Stimulated activated CD8-positive, alpha-beta memory T cell treated with anti-CD3 and anti-CD28 coated beads, Interleukin-2, amount 100 ng/mL, for 48 hours (primary cell): ENCODE measurements at regions not wholly inside any gene's neighbourhood (a gene's known extent, or its start where the extent isn't known, plus 50 kb on each side); places are given as distances from the start of the nearest gene placed in this dataset.

Experiments used
- DNase-seq, 2 donors: peaks; one replicate each; pipeline ENCODE4 v3.0.0-alpha.2; 2020; ENCODE audit warnings: low read depth in 2 of 2

DNA sequence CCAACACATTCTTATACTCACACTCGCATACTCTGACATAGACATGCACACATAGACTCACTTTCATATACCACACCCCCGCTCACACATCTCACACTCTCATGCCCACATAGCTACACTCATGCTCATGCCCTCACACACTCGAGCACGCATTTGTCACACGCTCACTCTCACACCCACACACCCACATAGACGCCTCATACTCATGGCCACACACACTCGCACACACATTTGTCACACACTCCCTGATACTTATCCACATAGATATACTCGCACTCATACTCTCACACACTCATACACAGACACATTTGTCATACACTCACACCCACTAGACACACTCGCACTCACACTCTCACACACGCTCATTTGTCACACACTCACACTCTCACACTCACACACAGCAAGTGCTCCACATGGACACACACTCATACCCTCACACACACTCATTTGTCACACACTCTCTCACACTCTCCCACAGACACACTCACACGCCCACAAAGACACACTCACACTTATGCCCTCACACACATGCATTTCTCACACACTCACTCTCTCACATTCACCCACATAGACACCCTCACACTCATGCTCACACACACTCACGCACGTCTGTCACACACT is 50.9 kb downstream of the TNP1 start:
- no peak for DNase-seq

DNA sequence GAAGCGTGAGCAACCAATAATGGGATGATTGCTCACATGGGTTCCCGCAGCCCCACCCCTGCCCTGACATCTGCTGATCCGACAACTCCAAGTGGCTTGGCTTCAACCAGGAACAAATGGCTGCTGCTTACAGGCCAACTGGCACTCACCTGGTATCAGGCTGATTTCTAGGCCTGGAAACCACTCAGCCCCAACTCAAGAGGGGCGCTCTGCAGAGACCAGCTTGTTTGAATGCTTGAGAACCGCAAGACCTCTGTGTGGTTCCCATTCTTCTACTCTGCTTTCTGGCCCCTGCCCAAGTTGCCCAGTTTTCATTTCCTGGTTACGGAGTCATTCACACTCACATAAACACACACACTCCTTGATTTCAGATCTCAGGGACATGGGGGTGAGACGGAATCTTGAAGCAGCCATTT is 52.0 kb downstream of the TNP1 start:
- no peak for DNase-seq

DNA sequence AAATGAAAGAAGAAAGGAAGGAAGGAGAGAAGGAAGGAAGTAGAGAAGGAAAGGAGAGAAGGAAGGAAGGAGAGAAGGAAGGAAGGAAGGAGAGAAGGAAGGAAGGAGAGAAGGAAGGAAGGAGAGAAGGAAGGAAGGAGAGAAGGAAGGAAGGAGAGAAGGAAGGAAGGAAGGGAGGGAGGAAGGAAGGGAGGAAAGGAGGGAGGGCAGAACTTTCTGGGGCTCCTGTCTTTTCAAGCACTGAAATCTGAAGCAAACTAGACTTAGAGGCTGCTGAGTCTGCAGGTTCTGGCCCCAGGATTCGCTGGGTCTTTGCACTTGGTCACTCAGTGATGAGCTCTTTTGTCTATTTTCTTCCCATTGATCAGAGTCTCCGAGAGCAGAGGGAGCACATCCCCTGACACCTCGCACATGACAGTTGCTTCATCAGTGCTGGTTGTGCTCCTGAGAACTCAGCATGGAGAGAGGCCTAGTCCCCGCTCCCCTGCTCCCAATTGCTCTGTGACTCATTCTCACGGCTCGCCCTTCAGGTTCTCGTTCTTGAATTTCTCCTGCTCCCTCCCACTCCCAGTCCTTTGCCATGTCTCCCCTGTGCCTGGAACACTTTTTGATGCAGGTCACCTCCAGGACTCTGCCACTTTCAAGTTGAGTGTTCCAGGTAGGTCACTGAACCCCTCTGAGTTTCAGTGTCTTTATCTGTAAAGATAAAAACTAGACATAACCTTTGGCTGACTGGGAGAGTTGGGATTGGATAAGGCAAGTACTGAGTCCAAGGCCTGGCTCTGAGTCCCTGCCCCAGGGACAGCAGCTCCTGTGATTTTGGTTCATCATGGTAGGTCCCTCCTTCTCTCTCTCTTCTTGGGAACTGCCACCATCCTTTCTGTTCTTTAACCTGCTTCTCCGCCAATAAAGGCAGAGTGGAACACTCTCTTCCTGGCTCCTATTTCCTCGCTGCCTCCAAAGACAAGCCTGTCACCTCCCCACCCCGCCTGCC is 55.2 kb downstream of the TNP1 start:
- no peak for DNase-seq

DNA sequence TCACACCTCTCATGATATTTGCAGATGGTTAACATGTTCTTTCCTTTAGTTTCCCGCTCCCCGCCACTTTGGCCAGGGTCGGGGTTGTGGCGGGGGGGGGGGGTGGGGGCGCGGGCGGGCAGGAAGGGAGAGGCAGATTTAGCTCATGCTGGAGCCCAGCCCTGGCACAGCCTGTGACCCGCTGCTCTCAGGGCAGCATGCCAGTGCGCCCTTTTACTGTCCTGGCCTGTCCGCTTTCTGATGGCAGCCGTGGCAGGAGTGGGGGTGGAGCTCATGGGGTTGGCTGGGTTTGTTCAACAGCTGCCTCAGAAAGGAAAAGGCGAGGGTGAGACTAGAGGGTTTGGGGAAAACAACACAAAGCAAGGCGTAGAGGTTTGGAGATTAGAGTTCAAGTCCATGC is 56.1 kb downstream of the TNP1 start:
- no peak for DNase-seq

DNA sequence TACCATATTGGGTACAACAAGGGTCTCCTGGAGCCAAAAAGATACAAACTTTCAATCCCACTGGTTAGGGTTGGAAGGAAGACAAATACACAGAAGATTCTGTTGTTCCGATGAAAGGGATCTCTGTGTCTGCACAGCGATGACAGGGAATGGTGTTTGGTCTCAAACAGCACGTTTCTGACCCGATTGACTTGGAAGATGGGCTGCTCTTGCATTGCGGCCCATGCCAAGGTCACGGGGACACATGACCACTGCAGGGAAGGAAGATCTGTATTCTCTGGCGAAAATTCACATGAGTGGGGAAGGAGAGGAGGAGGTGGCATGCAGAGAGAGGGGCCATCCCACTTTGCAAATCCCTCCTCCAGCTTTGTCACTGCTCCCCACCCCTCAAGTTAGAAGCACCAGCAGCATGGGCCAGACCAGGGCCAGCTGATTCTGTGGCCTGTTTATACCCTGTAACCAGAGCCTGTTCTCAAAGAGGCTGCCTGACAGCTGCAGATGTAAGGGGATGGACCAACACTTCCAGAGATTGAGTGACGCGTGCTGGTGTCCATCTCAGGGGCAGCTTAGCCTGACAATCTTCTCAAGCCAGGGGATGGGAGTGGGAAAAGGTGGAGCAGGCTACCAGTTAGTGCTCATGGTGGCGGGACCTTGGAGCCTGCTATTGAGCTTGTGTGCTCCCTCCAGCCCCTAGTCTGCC is 57.2 kb downstream of the TNP1 start:
- DNase-seq, result no peak

DNA sequence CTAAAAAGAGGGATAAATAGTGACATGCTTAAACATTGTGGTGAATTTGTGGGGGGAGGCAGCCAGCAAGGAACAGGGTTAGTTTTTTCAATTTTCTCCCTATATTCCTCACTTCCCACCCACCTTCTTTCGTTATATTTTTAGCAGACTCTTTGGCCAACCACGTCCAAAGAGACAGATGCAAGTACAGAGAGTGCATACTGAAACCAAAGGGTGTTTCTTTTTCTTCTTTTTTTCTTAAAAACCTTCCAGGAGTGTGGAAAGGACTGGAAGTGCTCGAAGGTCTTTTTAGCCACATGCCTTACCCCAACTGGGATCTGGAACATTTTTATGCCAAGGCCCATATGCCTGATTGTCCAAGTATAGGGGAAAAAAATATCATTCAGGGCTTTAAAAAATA is 59.0 kb downstream of the TNP1 start:
- no peak for DNase-seq

DNA sequence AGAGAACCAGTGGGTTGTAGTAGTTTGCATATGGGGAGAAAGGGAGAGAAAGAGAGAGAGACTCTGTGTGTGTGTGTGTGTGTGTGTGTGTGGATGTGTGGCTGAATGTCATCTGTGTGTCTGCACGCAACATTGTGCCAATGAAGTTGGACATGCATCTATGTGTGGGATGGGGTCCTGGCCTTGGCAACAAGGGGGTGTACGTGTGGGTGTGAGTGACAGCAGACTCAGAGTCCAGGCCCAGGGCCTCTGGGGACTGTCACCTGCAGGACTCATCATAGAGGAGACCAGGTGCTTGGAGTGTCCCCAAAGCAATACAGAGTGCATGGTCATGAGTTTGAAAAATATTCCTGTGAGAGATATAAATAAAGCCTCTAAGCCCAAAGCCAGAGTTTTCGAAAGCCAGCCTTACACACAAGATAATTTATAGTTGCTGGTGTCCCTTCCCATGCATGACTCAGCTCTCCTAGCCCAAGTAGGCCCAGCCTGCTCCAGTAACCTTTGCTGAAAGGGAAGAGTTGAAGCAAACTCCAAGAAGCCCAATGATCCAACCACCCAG is 59.9 kb downstream of the TNP1 start:
- no peak for DNase-seq

DNA sequence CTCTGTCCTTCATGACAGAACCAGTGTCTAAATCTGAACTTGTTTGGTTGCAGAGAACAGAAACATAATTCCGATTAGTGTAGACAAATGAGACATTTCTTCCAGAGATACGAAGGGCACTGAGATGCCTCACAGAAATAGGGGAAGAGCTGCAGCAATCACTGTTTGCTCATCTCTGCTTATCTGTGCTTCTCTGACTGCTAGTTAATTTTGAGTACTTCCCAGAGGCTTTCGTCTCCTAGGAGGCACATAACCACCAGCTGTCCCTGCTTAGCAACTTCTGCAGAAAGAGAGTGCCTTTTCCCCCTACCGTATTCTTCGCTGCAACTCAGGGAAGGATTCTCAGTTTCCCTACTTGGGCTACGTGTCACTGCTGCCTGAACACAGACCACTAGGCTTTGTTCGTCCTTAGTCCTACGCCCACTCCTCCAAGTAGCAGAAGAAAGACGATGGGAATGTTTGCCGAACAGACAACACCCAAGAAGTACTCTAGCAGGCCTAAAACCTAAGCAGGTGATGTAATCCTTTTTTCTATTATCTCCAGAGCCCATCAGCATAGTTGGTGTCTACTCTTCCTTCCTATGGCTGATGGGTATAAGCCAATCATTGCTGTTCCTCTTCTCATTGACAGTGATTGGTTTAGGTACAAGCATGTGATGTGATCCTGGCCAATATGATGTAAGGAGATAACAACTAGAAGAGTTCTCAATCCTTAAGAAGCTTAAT is 63.6 kb downstream of the TNP1 start:
- DNase-seq, result no peak

DNA sequence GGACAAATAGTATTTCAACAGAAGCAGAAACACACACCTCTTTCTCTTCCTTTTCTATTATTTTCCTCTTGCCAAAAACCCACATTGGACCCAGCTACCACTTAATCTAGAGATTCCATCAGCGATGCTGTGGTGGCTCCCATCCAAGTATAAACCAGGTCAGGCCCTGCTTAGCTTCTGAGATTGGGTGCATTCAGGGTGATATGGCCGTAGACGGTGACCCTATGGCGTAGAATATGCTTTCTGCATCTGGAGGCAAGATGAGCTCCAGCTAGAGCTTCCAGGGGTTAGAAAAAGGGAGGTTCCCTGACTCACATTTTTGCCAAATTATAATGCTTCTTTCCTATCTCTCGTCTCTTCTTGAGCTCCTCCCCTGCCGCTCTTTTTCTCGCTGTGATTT is 66.5 kb downstream of the TNP1 start:
- no peak for DNase-seq

DNA sequence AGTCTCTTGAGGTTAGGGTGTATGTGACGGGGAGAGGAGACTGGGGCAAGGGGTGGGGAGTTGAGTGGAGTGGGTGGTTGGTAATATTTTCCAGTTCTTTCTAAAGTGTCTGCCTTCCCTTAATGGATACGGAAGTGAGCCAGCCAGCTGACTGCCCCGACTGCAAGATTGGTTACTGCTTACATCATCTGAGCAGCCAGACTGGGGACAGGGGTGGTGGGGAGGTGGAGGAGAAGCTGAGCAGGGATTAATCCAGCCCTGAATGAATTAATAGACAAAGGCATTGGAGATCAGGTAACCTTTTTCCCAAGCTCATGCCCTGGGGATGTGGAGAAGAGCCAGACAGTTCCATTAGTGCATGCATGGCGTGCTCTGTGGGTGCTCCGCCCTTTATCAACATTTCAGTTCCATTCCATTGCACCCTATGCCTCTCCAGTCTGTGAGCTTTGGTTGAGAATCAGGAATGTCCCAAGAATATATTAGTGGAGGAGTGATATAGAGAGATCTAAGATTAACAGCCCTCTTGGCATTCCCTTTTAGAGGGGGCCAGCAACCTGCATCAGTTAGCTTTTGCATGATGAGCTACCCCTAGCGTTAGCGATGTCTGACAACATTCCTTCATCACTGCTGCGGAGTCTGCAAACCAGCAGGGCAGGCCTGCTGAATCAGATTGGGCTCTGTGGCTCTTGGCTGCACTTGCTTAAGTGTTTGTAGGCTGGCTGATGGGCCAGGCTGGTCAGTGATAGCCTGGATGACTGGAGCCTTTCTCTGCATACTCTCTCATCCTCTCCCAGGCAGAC is 67.4 kb downstream of the TNP1 start:
- DNase-seq, result no peak

DNA sequence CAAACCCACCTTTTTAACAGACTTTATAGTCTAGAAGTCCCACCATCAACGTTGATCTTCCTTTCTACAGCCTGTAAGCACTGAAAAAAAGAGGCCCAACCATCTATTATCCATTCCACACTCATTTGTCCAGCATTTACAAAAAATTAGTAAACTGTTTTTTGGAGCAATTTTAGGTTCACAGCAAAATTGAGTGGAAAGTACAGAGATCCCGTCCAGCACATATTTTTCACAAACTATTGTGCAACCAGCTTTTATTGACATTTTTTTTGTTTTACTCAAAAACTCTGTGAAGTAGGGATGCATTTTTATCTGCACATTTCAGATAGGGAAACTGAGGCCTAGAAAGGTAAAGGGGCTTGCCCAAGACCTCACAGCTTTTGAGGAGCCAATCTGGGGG is 68.6 kb downstream of the TNP1 start:
- DNase-seq, result no peak

DNA sequence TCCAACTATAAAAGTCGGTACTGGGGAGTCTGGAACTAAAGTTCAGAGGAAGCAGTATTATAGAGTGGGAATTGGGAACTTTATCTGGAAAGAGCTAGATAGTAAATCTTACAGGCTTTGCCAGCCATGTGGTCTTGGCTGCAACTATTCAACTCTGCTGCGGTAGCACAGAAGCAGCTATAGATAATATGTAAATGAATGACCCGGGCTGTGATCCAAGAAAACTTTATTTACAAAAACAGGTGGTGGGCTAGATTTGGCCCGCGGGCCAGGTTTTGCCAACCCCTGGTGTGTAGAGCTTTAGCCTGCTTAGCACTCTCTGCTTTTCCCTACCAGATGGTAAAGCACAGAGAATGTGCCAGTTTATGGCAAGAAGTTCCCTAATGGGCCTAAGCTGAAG is 70.8 kb downstream of the TNP1 start:
- no peak for DNase-seq

DNA sequence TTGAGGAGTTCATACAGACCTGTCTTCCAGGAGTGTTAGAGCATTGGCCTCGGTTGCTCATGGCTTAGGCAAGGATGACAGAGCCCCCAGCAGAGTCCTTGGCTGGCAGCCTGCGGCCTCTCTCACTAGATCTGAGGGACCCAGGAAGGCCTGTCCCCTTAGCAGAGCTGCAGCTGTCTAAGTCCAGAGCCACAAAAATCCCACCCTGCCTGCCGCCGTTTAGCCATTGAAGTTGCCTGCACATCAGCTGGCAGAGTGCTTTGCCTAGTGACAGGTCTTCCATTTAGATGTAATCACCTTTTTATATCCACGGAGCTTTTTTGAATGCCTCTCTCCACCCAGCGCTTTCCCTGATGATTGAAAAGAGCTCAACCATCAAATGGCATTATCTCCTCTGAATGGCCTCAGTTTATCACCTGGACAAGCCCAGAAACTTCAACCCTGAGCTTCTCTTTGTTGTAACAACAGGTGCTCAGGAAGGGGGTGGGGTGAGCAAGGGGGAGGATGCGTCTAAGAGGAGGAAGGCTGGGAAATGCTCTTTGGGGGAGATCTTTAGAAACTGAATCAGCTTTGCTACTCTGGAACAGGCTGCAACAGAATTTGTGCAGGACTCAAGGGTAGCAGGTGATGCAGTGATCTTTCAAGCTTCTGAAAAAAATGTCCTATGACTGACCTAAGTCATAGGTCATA is 71.9 kb downstream of the TNP1 start:
- no peak for DNase-seq

DNA sequence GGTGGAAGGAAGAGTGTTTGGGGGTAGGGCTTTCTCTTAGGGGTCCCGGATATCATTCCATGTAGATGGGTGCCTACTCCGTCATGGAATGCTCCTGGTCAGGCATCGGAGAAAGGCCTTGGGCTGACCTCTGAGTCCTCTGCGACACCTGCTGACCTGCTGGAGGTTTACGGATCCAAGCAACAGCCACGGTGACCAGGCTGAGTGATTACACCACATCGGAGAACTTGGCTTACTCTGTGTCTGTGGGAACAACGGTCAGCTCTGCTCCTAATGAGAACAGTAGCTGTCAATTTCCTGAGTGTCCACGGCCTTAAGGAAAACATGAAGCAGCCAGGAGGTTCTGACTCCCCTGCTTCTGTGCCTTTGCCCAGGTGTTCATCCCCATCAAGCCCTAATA is 73.2 kb downstream of the TNP1 start:
- DNase-seq, result no peak

DNA sequence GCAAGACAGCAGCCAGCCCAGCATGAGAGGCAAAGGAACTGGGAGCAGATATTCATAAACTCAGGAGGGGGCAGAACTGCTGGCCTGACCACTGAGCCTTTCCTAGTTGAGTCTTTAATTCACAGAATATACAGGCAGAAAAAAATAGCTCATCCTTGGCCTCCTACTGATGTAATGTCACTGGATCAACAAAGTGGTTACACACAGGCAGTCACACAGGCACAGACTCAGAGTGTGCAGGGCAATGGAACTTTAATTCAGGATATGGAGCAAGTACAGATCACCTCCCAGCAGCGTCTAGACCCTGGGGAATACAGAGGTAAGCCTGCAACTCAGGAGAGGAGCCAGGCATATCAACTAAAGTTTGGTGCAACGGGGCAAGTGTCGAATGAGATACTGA is 75.4 kb downstream of the TNP1 start:
- DNase-seq, result no peak

DNA sequence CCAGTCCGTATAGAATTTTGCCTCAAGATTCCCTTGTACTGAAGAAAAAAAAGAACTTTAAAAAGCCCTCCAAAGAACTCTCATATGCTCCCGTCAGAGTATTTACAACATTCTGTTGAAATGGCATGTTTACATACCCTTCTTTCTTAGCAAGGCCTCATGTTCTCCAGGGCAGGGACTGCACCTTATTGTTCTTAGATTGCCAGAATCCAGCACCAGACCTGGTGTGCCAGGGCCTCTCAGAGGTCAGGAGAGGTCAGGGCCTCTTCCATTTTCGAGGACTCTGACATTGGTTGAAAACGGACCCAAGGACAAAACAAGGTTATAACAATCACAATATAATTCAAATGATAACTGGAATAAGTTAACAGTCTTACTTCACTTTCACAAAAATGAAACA is 78.2 kb downstream of the TNP1 start:
- no peak for DNase-seq

DNA sequence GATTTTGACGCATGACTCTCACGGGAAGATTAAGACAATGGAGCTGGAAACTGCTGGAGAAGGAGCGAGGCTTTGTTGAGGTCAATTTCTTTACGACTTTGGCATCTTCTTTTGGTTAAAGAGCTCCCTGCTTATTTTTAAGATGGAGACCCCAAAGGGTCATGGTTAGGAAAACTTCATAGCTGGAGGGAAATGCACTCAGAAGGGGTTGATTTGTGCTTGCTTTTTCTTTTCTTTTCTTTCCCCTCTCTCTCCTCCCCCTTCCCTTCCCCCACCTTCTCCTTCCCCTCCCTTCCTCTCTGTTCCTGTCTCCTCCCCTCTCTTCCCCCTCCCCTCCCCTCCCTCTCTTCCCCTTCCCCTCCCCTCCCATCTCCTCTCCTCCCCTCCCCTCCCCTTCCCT is 79.0 kb downstream of the TNP1 start:
- no peak for DNase-seq

DNA sequence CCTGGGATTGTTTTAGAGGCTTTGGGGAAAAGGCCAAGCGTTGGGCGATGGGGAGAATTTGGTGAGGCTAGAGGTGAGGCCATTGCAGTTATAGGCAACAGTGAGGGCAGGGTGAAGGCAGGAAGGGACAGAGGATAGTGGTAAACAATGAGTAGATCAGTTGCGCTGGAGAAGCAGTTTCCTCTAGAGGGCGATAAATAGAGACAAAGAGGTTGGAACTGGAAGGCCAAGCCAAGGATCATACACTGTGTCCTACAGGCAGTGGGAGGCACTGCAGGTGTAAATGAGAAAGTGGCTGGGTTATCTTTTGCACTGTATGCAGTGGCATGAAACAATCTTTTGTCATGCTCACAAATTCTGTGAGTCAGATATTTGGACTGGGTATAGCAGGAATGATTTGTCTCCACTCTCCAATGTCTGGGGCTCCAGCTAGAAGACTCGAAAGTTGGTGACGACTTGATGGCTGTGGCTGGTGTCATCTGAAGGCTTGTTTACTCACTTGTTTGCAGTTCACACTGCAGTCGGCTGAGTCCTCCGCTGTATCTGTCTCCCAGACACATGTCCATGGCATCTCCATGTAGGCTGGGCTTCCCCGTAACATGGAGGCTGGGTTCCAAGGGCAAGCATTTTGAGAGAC is 82.1 kb downstream of the TNP1 start:
- DNase-seq, result peak; percentile 1 to 9

DNA sequence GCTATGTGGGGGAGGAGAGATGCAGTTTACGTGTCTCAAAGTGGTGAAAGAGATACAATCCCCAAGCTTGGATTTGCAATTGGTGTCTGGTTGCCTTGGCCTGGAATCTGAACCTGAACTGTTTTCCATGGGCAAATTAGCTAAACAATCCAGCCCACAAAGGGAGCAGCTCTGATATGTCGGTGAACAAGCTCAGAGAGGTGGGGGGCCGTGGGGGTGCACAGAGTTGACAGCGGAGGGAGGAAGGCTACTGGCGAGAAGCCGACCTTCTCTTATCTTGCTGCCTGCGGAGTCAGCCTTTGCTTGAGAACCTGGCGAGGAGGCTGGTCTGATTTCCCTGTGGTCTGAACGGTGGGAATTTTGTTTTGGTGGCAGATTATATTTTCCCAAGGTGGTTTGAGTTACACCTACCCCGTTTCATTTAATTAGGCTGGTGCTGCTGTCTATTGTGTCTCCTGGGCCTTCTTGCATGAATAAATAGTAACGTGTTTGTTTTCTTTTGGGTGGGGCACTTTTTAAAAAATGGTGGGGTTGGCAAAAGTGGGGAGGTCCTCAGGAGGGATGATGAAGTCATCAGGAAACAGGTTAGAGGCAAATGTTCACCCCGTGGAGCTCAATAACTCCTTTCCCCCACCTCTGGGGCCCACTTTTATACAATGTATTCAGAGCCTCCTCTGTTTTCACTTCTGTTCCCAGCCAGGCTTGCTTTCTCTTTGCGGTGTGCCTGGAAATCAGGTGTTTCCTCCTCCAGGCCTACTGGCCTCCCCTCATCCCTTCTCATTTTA is 80.9 kb upstream of the IGFBP5 start:
- DNase-seq, result no peak
